Adrenal gland (tissue), 9 donors: ENCODE measurements at regions not wholly inside any gene's neighbourhood (a gene's known extent, or its start where the extent isn't known, plus 50 kb on each side); places are given as distances from the start of the nearest gene placed in this dataset.

Source experiments
- DNase-seq, 7 donors: peaks; one replicate each; pipeline ENCODE4 v3.0.0-alpha.2; 2019 to 2020
- H3K27ac ChIP-seq, 5 donors: fragments of 200-600 bp; sonication (generic) in 4 of 5; 1 replicate in 3 of 5; 2 replicates in 2 of 5; pipeline versions ENCODE4 v1.5.1 to v1.8.0; 2016 to 2020; ENCODE audit warnings: mild to moderate bottlenecking in 1 of 5
- H3K27me3 ChIP-seq: fragments of 200-600 bp; 2 replicates; pipeline ENCODE4 v1.8.0; 2021
- H3K36me3 ChIP-seq, 2 donors: fragments of 200-600 bp; replicated peaks in 1 of 2; 1 replicate in 1 of 2; 2 replicates in 1 of 2; pipeline versions ENCODE4 v1.5.1 to v1.8.0; 2018 to 2022
- H3K4me1 ChIP-seq, 2 donors: fragments of 200-600 bp; replicated peaks in 1 of 2; 1 replicate in 1 of 2; 2 replicates in 1 of 2; pipeline versions ENCODE4 v1.5.1 to v1.8.0; 2018 to 2021
- H3K4me3 ChIP-seq, 4 donors: fragments of 200-600 bp; sonication (generic) in 3 of 4; one replicate each; pipeline ENCODE4 v1.5.1; 2016 to 2018
- H3K9me3 ChIP-seq, 3 donors: fragments of 200-600 bp; sonication (generic) in 1 of 3; replicated peaks in 1 of 3; 1 replicate in 2 of 3; 2 replicates in 1 of 3; pipeline versions ENCODE4 v1.5.1 to v1.8.0; 2016 to 2021
- CTCF ChIP-seq, 6 experiments: fragments of 450-650 bp in 4 of 6; fragments of 200-600 bp in 2 of 6; sonication (generic) in 1 of 6; IDR thresholded peaks; 1 replicate in 5 of 6; 2 replicates in 1 of 6; pipeline versions ENCODE4 v1.5.1 to v1.8.0; 2016 to 2021; ENCODE audit warnings: antibody characterized with exemption in 6 of 6, mild to moderate bottlenecking in 2 of 6, moderate library complexity in 1 of 6
- POLR2A ChIP-seq, 2 donors: fragments of 450-650 bp; IDR thresholded peaks; one replicate each; pipeline ENCODE4 v1.6.1; 2017; ENCODE audit warnings: antibody characterized with exemption in 2 of 2, mild to moderate bottlenecking in 2 of 2, moderate library complexity in 1 of 2
- WGBS, 4 donors: extraction: QIAGEN DNeasy Blood & Tissue Kit in 2 of 4; methylation state at CpG; one replicate each; pipeline versions ENCODE4 v1.1.5 to v1.1.7; 2013 to 2017; 5-methylcytosine and 5-hydroxymethylcytosine counted together
- intact Hi-C, 2 donors: fragments of 100-400 bp; cut with DNase I; formaldehyde crosslinking; loops; one replicate each; pipeline versions ENCODE4 v1.14.1 to v1.15.0; 2022 to 2023
- donor health status: healthy with polysubstance abuse.
- donor health status: Bipolar disorder and iron deficiency.
- donor health status: DM: yes; HTN: yes; CAD: no.
- donor health status: DM: no; HTN: no; CAD: no.
- donor health status: DM: no; HTN: no; CAD: no.

DNA sequence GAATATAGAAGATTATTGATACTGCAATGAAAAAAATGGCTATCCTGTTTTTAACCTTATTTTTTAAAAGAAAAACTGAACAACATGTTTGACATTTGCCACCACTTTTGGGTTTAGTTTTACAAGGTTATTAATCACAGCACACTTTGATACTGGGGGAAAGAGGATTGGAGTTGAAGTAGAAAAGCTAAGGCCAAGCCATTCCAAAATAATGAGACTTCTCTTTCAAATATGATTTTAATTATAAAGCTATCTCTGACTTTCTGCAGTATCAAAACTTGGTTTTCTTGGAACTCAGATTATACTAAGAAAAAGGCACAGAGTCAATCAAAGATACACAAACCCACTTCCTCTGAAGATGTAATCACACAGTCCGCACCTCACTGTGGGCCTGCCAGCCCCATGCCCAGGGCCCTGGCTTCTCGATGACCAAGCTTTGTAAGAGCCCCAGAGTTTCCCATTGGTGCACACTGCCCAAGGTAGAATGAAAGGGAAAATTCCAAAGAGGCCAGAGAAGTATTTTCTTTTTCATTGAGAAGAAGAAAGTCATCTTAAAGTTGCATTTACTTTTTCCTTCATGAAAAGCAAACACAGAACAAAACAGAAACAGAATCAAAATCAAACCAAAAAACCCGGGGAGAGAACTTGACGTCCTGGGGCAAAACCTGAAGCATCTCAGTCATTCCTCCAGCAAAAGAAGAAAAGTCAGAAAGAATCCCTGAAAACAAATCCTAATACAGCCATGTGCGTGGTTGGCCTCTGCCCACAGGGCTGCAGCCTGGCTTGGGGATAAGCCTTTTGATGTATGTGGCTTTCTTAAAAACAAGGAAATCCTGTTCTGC, 187.7 kb upstream of the KLF6 start:
- 65 to 75% (median 69%) methylated on average over 5 of the region's 5 CpGs for WGBS, 4 donors
- Histone ChIP-seq H3K27ac (no peak overlapping the region), H3K9me3 (no peaks in the 10 kb centered on the region), H3K27me3 (no peaks in the 10 kb centered on the region), H3K36me3 (no peaks in the 10 kb centered on the region), H3K4me1 (no peaks in the 10 kb centered on the region), H3K4me3 (no peak overlapping the region)
- DNase-seq = no peak
- intact Hi-C loops = no loop called here
- no peak for TF ChIP-seq CTCF (IDR thresholded peaks at IDR 0.05)
- no peak for TF ChIP-seq POLR2A (IDR thresholded peaks at IDR 0.05)

GRCh38 chr10:3971713-3972112, 186.7 kb upstream of the KLF6 start:
- Histone ChIP-seq H3K4me3 (no peak overlapping the region), H3K9me3 (no peaks in the 10 kb centered on the region), H3K36me3 (no peaks in the 10 kb centered on the region), H3K27ac (no peak overlapping the region), H3K4me1 (no peaks in the 10 kb centered on the region), H3K27me3 (no peaks in the 10 kb centered on the region)
- intact Hi-C loops = no loop called here
- no peak for TF ChIP-seq CTCF (IDR thresholded peaks at IDR 0.05)
- no peak for DNase-seq
- WGBS, 4 donors = 74 to 85% (median 84%) methylated on average over 6 of the region's 6 CpGs

DNA sequence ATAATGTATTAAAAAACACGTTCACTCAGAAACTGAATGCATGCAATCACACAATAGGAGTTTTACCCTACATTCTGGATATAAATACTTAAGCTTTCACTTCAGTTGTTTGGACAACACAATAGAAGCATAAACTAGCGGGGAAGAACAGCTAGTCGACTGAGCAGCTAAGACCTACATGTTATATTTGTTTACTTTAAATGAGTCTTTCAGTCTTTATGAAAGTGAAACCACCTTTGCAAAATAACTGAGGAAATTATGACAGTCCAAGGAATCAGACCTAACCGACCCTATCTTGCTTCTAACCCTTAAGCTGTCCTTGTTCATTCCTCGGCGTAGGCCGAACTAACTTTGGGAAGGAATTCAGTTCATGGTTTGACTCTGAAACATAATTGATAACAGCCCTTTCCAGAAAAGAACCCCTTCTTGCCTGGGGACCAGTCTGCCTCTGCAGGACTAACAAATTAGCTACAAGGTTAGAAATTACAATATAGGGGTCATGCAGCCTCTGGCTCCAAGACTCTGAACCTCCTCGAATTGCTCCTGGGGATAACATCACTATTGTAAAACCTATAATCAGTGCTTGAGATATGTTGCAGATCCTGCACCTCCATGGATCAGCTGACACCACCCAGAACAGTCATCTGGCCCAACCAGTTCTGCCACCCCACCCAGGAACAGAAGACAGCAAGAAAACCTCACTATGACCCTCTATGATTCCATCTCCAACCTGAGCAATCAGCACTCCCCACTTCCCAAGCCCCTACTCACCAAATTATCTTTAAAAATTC, 185.1 kb upstream of the KLF6 start:
- intact Hi-C loops = no loop called here

More for the DNA sequence above, 185.1 kb upstream of the KLF6 start:
- no peaks in the 10 kb centered on the region for H3K4me1 ChIP-seq
- DNase-seq = no peak
- no peaks in the 10 kb centered on the region for H3K36me3 ChIP-seq
- no peak overlapping the region for H3K27ac ChIP-seq
- TF ChIP-seq POLR2A (IDR thresholded peaks at IDR 0.05) (no peak), CTCF (IDR thresholded peaks at IDR 0.05) (no peak)
- H3K9me3 ChIP-seq = no peaks in the 10 kb centered on the region
- H3K4me3 ChIP-seq = no peak overlapping the region
- H3K27me3 ChIP-seq = no peaks in the 10 kb centered on the region
- WGBS, 4 donors = 77 to 90% (median 80%) methylated on average over 8 of the region's 8 CpGs
